ENCODE measurements at regions not wholly inside any gene's neighbourhood (a gene's known extent, or its start where the extent isn't known, plus 50 kb on each side); places are given as distances from the start of the nearest gene placed in this dataset.

DNA sequence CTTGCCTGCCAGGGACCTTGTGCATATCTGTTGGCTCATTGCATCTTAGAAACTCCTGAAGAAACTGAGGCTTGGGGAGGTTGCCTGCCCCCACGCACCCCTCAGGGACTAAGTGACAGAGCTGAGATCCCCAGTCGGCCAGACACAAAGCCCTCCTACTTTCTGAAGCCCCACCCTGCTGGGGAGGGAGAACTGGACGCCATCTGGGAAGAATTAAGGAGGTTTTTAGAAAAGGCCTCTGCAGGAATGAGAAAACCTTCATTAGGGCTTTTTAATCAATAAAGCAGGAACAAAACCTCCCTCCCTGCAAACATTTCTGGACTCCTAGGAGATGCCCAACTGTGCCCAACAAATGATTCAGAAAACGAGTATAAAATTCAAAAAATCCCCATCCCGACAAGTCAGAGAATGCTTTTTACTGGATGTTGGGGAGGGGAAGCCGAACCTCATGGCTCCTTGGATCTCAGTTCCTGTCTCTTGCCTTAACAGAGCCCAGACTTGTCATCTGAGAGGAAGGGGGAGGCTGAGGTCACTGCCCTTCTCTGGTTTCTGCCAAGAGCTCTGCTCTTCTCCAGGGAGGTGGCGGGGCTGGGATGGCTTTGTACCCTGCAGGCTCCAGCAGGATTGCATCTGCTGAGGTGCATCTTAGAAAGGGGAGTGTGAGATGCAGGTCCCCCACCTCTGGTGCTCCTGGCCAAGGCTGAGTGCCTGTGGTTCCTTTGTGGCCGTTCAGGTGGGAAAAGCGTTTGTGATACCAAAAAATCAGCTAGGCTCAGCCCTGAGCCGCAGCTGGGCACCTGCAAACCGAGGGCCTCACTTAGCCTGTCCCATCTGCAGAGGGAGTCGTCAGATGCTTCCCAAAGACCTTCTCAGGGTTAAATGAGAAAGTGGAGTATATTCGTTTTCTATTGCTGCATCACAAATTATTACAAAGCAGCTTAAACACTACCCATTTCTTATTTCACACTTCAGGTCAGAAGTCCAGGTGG, 142.4 kb downstream of the ZFP36L2 start:
- TF ChIP-seq, protein P1, sequence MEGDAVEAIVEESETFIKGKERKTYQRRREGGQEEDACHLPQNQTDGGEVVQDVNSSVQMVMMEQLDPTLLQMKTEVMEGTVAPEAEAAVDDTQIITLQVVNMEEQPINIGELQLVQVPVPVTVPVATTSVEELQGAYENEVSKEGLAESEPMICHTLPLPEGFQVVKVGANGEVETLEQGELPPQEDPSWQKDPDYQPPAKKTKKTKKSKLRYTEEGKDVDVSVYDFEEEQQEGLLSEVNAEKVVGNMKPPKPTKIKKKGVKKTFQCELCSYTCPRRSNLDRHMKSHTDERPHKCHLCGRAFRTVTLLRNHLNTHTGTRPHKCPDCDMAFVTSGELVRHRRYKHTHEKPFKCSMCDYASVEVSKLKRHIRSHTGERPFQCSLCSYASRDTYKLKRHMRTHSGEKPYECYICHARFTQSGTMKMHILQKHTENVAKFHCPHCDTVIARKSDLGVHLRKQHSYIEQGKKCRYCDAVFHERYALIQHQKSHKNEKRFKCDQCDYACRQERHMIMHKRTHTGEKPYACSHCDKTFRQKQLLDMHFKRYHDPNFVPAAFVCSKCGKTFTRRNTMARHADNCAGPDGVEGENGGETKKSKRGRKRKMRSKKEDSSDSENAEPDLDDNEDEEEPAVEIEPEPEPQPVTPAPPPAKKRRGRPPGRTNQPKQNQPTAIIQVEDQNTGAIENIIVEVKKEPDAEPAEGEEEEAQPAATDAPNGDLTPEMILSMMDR (IDR thresholded peaks at IDR 0.05) = no peak

DNA sequence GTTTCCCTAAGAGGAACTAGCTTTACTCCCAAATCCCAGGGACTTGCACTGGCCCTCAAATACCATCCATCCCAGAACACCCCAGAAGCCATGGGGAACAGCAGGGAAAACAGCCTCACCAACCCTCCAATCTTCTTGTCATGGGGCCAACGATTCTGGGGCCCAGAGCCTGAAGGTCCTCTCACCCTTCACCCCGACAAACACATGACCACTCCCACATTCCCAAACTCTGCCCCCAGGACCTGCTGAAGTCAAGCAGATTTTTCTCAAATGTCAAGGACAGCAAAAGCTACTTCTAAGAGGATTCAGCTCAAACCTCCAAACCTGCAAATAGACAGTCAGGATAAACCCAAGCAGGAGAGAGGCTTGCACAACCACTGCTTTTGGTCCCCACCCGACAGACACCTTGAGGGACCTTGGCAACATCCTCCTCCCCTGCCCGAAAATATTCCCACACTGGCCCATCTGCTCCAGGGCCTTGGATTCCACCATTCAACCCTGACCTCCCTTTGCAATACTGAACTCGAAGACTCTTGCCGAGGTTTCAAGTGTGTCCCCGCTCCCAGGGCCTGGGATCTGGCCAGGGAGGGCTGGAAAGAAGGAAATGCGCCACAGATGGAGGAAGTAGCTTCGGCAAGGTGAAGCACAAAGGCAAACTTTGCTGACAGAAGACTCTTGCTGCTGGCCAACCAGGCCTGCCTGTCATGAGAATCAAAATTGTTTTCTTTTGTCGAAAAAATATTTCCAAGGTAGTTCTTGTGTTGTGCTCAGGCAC, 143.3 kb downstream of the ZFP36L2 start:
- TF ChIP-seq, protein P1 (IDR thresholded peaks at IDR 0.05) = no peak

DNA sequence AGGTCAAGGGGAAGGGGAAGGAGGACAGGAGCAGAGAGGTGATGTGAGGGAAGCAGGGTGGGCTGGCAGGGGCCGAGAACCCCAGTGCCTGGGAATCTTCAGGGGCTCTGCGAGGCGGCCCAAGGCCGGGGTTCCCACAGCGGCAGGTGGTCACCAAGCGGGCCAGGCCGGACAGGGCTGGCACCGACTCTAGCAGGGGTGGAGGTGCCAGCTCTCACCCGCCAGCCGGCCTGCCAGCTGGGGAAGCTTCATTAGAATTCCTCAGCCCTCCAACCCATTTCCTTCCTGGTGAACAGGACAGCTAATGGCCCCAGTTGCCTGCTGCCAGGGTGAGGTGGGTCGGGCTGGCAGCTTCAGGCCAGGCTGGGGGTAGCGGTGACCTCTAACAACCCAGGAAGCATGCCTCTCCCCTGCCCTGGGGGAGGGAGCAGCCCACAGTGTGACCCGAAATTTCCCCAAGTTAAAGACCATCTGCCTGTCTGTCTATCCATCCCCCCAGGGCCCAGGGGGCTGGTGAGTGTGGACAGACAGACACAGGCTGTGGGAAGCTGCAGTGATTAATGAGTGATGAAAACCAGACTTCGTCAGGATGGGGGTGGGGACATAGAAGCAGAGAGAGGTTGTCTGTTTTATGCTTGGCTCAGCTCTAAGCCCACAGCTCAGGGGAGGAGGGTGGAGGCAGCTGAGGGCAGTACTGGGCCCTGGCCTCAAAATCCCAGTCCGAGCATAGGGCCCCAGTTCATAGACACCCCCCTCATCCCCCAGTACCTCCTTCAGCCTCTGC, 144.1 kb downstream of the ZFP36L2 start:
- TF ChIP-seq, protein P1 (IDR thresholded peaks at IDR 0.05) = no peak

DNA sequence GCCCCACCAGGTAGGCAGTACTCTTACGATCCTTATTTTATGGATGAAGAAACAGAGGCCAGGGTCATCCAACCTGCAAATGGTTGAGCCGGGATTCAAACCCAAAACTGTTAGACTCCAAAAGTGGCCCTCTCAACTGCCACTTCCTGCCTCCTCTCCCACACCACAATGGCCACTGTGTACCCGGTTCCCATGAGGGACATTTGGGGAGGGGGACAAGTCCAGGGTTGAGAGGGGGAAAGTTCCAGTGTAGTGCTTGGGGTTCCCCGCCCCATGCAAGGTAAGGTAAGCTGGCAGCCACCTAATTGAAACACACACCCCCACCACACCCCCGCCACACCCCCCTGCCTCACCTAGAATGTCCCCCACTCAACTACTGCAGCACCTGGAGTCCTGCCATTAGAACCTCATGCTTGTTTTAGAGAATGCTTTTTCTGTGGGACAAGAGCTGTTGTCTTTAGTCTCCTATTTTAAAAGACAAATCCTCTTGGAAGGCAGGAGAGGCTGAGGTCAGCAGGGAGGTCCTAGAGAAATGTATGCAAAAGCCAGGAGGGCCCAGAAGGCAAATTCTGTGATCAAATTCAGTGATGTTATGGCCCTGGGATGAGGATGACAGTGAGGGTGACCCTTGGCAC, 145.2 kb downstream of the ZFP36L2 start:
- TF ChIP-seq, protein P1 (IDR thresholded peaks at IDR 0.05) = no peak

DNA sequence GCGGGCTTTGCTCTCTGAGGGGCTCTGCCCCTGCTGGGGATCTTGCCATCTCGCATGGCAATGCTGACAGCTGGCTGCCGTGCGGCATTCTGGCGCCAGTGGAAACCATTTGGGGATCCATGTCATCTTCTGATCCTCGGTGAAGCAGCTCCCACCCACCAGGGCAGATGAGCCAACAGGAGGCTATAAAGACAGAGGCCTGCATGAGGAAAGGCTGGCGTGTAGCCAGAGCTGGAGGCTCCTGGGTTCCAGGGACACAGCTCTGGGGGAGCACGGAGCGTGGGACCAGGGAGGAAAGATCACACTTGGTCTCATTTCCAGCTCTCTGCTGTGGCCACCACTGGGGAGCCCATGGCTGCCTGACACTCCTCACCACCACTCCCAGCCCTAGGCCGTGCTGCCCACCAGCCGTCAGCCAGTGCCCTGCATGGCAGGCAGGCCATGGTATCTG, 145.8 kb downstream of the ZFP36L2 start:
- TF ChIP-seq, protein P1 (IDR thresholded peaks at IDR 0.05) = no peak

DNA sequence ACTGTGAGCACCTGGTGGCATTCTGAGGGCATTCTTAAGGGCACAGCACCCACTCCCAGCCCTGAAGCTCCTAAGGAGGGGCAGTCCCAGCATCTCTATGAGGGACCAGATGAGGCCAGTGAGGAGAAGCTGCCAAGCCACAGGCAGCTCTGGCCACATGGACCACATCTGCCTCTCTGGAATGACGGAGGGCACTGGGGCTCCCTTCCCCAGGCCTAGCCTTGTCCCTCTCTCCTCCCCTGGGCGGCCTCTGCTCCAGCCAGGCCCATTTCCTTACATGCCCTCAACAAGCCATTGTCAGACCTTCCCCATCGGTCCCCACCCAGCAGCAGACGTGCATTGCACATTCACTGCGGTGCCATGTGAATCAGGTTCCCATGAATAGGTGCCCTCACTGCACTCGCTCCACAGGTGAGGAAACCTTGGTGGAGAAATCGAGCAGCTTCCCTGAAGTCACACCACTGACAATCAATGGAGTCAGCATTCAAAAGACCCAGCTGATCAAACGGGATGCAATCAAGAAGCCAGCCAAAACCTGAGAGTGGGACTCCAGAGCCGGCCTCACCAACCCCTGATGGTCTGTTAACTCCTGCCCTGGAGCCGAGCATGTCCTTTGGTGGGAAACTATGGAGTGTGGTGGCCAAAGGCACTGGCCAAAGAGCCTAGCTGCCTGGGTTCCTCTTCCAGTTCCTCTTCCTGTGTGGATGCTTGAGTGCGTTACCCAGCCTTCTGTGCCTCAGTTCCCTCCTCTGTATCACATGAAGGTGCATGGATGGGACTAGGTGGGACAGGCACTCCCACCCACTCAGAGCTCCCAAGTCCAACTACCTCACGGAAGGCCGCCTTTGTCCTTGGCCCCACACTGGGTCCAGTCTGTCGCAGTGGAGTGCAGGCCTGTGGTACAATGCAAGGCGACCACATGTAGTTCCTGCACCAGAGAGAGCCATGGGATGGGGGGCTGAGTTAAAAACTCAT, 147.3 kb downstream of the ZFP36L2 start:
- TF ChIP-seq, protein P1 (IDR thresholded peaks at IDR 0.05) = no peak

Measured in LNCAP (cell line).